NOMO-1 treated with DMSO at 0.1 percent for 48 hours (cell line): ENCODE measurements at regions not wholly inside any gene's neighbourhood (a gene's known extent, or its start where the extent isn't known, plus 50 kb on each side); places are given as distances from the start of the nearest gene placed in this dataset.
A peak's percentile ranks its signal among the peaks of the same experiment; 100 is the strongest.
"Not testable (repeated sequence)": the region's sequence is repeated elsewhere in the genome, so short reads cannot be mapped to it uniquely, and the experiment has no call there.

Source experiments
- DNase-seq: peaks from one replicate; lab custom pipeline; 2025; ENCODE audit not compliant: unreplicated experiment; lab: John Stamatoyannopoulos, UW

- DNase-seq, result no peak
These were observed 204.6 kb upstream of the NR2F2 start for GRCh38 chr15:96125721-96126415.

GRCh38 chr15:96126859-96127258 is 203.6 kb upstream of the NR2F2 start:
- no peak for DNase-seq

GRCh38 chr15:96130734-96131133 is 199.8 kb upstream of the NR2F2 start:
- no peak for DNase-seq

GRCh38 chr15:96132126-96132525 is 198.4 kb upstream of the NR2F2 start:
- DNase-seq, result no peak

- no peak for DNase-seq
These were observed 195.1 kb upstream of the NR2F2 start for GRCh38 chr15:96135166-96136093.

- no peak for DNase-seq
These were observed 191.5 kb upstream of the NR2F2 start for GRCh38 chr15:96138985-96139384.

- no peak for DNase-seq
These were observed 188.0 kb upstream of the NR2F2 start for GRCh38 chr15:96142498-96142897.

GRCh38 chr15:96144734-96145133 is 185.8 kb upstream of the NR2F2 start:
- DNase-seq, result no peak

- DNase-seq, result no peak
These were observed 183.8 kb upstream of the NR2F2 start for GRCh38 chr15:96146726-96147125.

GRCh38 chr15:96147267-96147666 is 183.2 kb upstream of the NR2F2 start:
- no peak for DNase-seq

GRCh38 chr15:96150254-96150653 is 180.2 kb upstream of the NR2F2 start:
- no peak for DNase-seq

GRCh38 chr15:96151749-96152148 is 178.8 kb upstream of the NR2F2 start:
- peak; percentile 5 for DNase-seq

- no peak for DNase-seq
These were observed 176.6 kb upstream of the NR2F2 start for GRCh38 chr15:96153929-96154328.

- DNase-seq, result no peak
These were observed 171.6 kb upstream of the NR2F2 start for GRCh38 chr15:96158938-96159337.

GRCh38 chr15:96160269-96160668 is 170.2 kb upstream of the NR2F2 start:
- DNase-seq, result no peak

GRCh38 chr15:96160800-96161199 is 169.7 kb upstream of the NR2F2 start:
- DNase-seq, result no peak

GRCh38 chr15:96162322-96162721 is 168.2 kb upstream of the NR2F2 start:
- DNase-seq, result no peak

GRCh38 chr15:96165081-96165480 is 165.4 kb upstream of the NR2F2 start:
- no peak for DNase-seq

- no peak for DNase-seq
These were observed 164.7 kb upstream of the NR2F2 start for GRCh38 chr15:96165775-96166174.

- no peak for DNase-seq
These were observed 164.0 kb upstream of the NR2F2 start for GRCh38 chr15:96166223-96167200.

- DNase-seq, result not testable (repeated sequence)
These were observed 159.9 kb upstream of the NR2F2 start for GRCh38 chr15:96170616-96170978.
